ENCODE measurements at regions not wholly inside any gene's neighbourhood (a gene's known extent, or its start where the extent isn't known, plus 50 kb on each side); places are given as distances from the start of the nearest gene placed in this dataset.
A peak's percentile ranks its signal among the peaks of the same experiment; 100 is the strongest.

- DNase-seq, result no peak
Observed at GRCh38 chr3:70554170-70554569, 241.7 kb upstream of the MDFIC2 start.

DNA sequence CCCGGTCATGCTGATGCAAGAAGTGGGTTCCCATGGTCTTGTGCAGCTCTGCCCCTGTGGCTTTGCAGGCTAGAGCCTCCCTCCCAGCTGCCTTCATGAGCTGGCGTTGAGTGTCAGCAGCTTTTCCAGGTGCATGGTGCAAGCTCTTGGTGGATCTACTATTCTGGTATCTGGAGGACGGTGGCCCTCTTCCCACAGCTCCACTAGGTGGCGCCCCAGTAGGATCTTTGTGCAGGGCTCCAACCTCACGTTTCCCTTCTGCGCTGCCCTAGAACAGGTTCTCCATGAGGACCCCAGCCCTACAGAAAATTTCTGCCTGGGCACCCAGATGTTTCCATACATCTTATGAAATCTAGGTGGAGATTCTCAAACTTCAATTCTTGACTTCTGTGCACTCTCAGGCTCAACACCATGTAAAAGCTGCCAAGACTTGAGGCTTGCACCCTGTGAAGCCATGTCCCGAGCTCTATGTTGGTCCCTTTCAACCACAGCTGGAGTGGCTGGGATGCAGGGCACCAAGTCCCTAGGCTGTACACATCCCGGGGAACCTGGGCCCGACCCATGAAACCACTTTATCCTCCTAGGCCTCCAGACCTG is 238.4 kb upstream of the MDFIC2 start:
- no peak for DNase-seq

DNA sequence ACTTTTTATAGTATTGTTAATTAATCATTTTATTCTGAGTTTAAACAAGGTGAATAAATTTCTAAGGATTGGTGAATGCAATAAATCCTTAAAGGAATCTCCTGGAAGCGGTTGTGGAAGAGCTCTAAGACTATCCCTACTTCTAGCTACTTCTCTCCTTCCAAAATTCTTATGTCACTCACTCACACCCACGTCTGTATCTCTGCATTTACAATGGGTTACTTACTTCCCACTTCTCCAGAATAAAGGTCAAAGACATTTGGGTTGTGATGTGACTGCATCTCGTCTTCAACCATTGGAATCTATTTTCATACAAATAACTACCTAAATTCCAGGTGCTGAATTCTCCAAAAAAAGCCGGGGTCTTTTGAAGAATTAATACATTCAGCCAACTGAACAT is 234.2 kb upstream of the MDFIC2 start:
- DNase-seq, result no peak

- no peak for DNase-seq
Observed at GRCh38 chr3:70543493-70543892, 231.1 kb upstream of the MDFIC2 start.

GRCh38 chr3:70539908-70540307 is 227.5 kb upstream of the MDFIC2 start:
- no peak for DNase-seq

DNA sequence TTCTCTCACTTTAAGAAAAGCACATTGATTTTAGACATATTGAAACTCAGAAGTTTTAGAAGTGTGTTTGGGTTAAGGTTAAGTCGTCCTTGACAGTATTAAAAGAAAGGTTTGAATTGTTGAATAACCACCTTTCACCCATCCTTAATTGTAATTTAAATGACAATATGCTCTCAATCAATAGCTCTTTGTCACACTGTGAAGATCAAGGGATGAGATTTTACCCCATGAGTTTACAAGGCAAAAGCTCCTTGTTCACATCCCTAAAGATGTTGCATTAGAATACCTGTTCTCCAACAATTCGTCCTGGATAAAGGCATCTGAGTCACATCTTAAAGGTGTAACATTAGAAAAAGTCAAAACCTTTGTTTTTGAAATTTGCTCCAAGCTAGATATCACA is 220.4 kb upstream of the MDFIC2 start:
- DNase-seq, result no peak

DNA sequence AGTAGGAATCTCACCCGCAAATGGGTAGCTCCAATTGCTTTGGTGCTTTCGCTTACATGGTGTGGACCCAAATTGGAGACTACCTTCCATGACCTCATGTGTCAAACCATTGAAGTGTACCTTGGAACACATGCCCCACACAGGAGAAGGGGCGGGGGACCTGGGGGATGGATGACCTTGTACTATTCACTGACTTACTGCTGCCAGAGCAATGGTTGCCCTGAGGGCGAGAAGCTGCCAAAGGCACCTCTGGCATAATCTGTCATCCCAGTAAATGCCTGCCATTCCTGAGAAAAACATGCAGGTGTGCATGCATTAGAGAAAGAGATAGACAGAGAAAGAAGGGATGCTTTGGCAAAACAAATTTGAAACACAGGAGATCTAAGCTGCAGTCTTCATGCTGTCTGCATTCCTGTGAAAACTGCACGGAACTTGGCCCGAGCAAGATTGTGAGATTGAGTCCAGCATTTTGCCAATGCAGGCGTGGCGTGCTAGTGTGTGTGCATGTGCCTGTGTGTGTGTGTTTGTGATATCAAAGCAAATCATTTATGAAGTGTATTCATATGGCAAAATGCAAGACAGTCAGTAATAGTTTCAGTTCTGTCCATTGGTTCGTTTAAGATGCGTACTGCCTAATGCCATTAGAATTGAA is 219.5 kb upstream of the MDFIC2 start:
- no peak for DNase-seq

DNA sequence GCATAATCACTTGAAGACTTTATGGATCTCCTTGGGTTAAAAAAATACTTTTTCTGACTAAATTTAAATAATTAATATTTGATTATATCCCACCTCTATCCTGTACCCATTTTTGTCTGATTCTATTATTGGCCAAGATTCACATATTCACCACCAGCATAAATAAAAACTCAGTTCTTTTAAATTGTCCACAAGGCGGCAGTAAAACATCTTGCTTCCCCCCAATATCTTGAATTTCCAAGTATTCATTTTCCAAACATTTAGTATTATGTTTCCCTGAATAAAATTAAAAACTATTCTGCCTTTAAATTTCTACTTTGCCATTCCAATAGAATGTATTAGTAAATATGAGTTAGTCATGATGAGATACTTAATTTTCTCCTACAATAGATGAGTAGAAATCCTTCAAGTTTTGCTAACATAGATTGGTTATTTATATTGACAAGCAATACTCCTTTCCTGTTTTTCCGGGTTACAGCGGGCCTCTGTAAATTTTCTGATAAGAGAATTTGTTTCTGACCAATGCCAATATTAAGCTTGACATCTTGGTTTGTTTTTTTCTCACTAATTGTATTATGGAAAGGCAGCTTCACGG is 218.7 kb upstream of the MDFIC2 start:
- DNase-seq, result no peak

DNA sequence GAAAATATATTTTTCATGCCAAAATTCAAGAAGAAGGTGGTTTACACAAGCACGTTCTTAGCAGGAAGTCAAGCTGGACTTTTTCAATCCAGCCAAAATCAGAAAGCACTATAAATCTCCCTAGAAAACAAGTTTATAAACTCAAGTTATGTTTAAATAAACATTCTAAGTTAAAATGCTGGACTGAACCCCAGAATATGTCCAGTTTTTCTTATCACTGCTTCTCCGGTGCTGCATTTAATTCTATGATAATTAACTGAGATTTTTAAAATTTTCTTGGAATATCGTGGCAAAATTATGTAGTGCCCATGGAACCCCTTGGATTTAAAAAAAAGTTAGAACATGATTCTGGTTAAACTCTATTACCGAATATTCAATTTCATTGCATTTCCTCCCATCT is 218.2 kb upstream of the MDFIC2 start:
- no peak for DNase-seq

DNA sequence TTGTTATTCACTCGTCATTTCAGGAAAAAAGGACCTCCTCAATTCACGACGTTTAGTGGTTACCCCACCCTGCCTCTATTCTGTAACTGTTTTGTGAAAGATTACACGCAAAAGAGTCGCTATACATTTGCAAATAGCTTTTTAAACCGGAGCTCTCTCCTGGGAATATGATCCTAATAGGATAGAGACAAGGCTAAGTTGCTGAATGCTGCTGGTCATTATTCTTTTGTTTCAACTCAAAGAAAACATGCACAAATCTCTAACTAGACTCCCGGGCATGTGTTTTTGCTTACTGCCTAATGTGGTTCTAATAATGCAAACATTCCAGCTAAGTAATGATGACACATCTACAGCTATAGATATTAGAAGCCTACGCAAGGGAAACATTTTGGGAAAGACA is 214.6 kb upstream of the MDFIC2 start:
- DNase-seq, result no peak

GRCh38 chr3:70519913-70520659 is 207.6 kb upstream of the MDFIC2 start:
- peak; percentile 86 for DNase-seq

GRCh38 chr3:70519026-70519425 is 206.6 kb upstream of the MDFIC2 start:
- no peak for DNase-seq

GRCh38 chr3:70518356-70518755 is 205.9 kb upstream of the MDFIC2 start:
- no peak for DNase-seq

- peak; percentile 81 for DNase-seq
Observed at GRCh38 chr3:70517124-70517890, 204.9 kb upstream of the MDFIC2 start.

GRCh38 chr3:70516076-70516475 is 203.6 kb upstream of the MDFIC2 start:
- DNase-seq, result peak; percentile 83

- DNase-seq, result no peak
Observed at GRCh38 chr3:70507486-70507885, 195.0 kb upstream of the MDFIC2 start.

DNA sequence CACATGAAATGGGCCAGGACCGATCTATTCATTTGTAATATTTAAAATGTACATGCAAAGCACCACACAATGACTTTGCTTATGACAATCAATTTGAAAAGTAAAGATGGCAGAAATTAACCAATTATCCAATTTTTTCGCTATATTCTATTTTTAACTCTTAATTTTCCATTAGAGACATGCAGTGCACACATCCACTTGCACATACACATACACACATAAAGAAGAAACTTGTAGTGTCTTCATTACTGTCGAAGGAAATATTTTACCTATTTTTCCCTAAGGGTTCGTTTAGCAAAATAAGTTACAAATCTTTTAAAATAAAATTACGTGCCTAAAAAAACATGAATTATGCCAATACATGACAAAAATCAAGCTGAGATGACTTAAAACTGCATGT is 194.3 kb upstream of the MDFIC2 start:
- DNase-seq, result no peak

DNA sequence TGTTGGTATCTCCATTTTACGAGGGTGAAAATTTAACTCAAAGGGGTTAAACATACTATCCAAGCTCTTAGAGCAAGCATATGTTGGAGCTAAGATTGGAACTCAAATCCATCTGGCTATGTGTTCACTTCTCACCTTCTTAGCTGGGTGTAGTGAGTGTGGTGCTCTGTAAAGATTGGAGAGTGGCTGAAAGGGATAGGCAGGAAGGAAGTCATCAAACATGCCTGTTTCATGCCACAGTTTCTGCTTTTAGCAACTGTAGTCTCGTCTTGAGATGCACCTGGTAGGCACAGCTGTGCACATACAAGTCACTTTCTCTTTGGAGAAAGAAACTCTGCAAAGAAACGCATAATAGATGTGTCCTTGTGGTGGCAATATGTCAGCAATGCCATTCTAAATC is 189.1 kb upstream of the MDFIC2 start:
- DNase-seq, result no peak

- DNase-seq, result no peak
Observed at GRCh38 chr3:70488816-70489215, 176.4 kb upstream of the MDFIC2 start.

GRCh38 chr3:70488131-70488530 is 175.7 kb upstream of the MDFIC2 start:
- DNase-seq, result no peak

GRCh38 chr3:70486414-70487017 is 174.1 kb upstream of the MDFIC2 start:
- no peak for DNase-seq

DNA sequence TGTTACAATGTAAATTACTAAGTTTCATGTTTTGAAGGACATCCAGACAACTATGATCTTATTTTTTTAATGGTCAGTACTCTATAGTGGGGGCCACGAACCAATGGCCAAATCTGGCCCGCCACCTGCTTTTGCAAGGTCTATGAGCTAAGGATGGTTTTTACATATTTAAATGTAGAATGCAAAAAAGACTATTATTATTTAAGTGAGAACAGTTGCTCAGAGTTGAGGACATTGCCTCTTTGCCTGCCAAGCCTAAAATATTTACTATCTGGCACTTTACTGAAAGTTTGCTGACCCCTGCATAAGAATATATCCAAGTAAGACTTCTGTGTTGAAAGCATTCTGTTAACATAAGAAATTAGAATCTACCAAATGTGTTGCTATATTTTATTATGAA is 163.7 kb upstream of the MDFIC2 start:
- no peak for DNase-seq
